ENCODE measurements at regions not wholly inside any gene's neighbourhood (a gene's known extent, or its start where the extent isn't known, plus 50 kb on each side); places are given as distances from the start of the nearest gene placed in this dataset.

DNA sequence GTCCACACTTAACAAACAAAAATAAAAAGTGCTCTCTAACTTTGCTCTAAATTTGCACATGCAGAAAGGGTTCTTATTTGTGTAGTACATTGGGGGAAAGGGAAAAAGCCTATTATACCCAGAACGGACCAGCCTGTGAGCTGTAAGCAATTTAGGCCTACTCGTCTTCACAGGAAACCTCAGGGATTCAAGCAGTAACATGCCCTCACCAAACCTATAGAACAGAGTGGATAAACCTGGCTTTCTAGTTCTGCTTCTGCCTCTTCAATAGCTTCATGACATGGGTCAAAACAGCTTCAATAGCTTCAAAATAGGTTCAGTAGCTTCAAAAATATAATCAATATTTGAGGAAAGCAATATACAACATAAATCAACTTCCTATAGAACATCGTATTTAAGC is 163.7 kb downstream of the ARL4A start:
- TF ChIP-seq, protein P1, sequence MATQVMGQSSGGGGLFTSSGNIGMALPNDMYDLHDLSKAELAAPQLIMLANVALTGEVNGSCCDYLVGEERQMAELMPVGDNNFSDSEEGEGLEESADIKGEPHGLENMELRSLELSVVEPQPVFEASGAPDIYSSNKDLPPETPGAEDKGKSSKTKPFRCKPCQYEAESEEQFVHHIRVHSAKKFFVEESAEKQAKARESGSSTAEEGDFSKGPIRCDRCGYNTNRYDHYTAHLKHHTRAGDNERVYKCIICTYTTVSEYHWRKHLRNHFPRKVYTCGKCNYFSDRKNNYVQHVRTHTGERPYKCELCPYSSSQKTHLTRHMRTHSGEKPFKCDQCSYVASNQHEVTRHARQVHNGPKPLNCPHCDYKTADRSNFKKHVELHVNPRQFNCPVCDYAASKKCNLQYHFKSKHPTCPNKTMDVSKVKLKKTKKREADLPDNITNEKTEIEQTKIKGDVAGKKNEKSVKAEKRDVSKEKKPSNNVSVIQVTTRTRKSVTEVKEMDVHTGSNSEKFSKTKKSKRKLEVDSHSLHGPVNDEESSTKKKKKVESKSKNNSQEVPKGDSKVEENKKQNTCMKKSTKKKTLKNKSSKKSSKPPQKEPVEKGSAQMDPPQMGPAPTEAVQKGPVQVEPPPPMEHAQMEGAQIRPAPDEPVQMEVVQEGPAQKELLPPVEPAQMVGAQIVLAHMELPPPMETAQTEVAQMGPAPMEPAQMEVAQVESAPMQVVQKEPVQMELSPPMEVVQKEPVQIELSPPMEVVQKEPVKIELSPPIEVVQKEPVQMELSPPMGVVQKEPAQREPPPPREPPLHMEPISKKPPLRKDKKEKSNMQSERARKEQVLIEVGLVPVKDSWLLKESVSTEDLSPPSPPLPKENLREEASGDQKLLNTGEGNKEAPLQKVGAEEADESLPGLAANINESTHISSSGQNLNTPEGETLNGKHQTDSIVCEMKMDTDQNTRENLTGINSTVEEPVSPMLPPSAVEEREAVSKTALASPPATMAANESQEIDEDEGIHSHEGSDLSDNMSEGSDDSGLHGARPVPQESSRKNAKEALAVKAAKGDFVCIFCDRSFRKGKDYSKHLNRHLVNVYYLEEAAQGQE (IDR thresholded peaks at IDR 0.05; ENCODE audit: insufficient read depth in 1 of 2, low read depth in 2 of 2, low read length in 2 of 2), result no peak
- TF ChIP-seq TAF1 (IDR thresholded peaks at IDR 0.05; ENCODE audit: borderline replicate concordance, insufficient read depth, low read length), result no peak
- no peak for TF ChIP-seq POLR2AphosphoS5 (IDR thresholded peaks at IDR 0.05; ENCODE audit: low read depth, low read length)
